IMR-90 (cell line): ENCODE measurements at regions not wholly inside any gene's neighbourhood (a gene's known extent, or its start where the extent isn't known, plus 50 kb on each side); places are given as distances from the start of the nearest gene placed in this dataset.

ENCODE experiments used
- ATAC-seq: fragments of 200-7000 bp; cut with Tn5 transposase; 2 replicates; pipeline ENCODE4 v1.9.1; 2020; ENCODE audit warnings: low read depth, mild to moderate bottlenecking, moderate library complexity
- BruUV-seq: library from RNA; stranded (reverse); fragments of 400-500 nt; replicated peaks from 2 replicates; lab custom pipeline; 2021; lab: Mats Ljungman, UMichigan
- CTCF ChIA-PET: fragments of 300-600 bp; formaldehyde crosslinking; extraction: SDS; loops from one replicate; lab custom pipeline; 2021; ENCODE audit warnings: antibody characterized with exemption; lab: Yijun Ruan, JAX
- POLR2A ChIA-PET: fragments of 300-600 bp; sonication (Branson Sonifier 250); formaldehyde crosslinking; loops from one replicate; lab custom pipeline; 2022; ENCODE audit warnings: antibody characterized with exemption; ENCODE audit not compliant: unreplicated experiment; lab: Charles Lee
- DNase-seq: peaks from one replicate; pipeline ENCODE4 v3.0.0; 2013
- H2AFZ ChIP-seq: replicated peaks from 2 replicates; pipeline ENCODE3; 2013; ENCODE audit warnings: low read length, mild to moderate bottlenecking; ENCODE audit not compliant: poor library complexity
- H2AK5ac ChIP-seq: 2 replicates; pipeline ENCODE4 v1.6.1; 2013; ENCODE audit warnings: low read depth, low read length, inconsistent platforms
- H2AK9ac ChIP-seq: replicated peaks from 2 replicates; pipeline ENCODE3; 2013; ENCODE audit warnings: mild to moderate bottlenecking, low read depth, low read length, moderate library complexity; ENCODE audit not compliant: poor library complexity
- H2BK120ac ChIP-seq: 2 replicates; pipeline ENCODE4 v1.6.1; 2013; ENCODE audit warnings: low read depth, low read length, inconsistent platforms
- H2BK15ac ChIP-seq: 3 replicates; pipeline ENCODE4 v1.6.1; 2013; ENCODE audit warnings: low read depth, low read length, inconsistent platforms
- H2BK20ac ChIP-seq: 2 replicates; pipeline ENCODE4 v1.6.1; 2013; ENCODE audit warnings: low read depth, mild to moderate bottlenecking, inconsistent platforms, low read length, moderate library complexity
- H2BK5ac ChIP-seq: 2 replicates; pipeline ENCODE4 v1.6.1; 2013; ENCODE audit warnings: mild to moderate bottlenecking, low read depth, low read length, inconsistent platforms; ENCODE audit not compliant: poor library complexity, severe bottlenecking
- H3K14ac ChIP-seq: replicated peaks from 2 replicates; pipeline ENCODE4 v1.6.1; 2013; ENCODE audit warnings: low read depth, low read length, inconsistent platforms
- H3K18ac ChIP-seq: 2 replicates; pipeline ENCODE4 v1.6.1; 2013; ENCODE audit warnings: low read depth, low read length, control low read depth
- H3K23ac ChIP-seq: 2 replicates; pipeline ENCODE4 v1.6.1; 2013; ENCODE audit warnings: low read depth, low read length, inconsistent platforms
- H3K27ac ChIP-seq: 2 replicates; pipeline ENCODE4 v1.5.1; 2013; ENCODE audit warnings: mild to moderate bottlenecking, control low read depth, low read length; ENCODE audit not compliant: insufficient read depth
- H3K27me3 ChIP-seq: 2 replicates; pipeline ENCODE4 v1.6.1; 2013; ENCODE audit warnings: low read length; ENCODE audit not compliant: control insufficient read depth, insufficient read depth
- H3K36me3 ChIP-seq: 2 replicates; pipeline ENCODE4 v1.6.1; 2013; ENCODE audit warnings: low read length, mixed read lengths; ENCODE audit not compliant: control insufficient read depth, insufficient read depth
- H3K4ac ChIP-seq: 2 replicates; pipeline ENCODE4 v1.6.1; 2013; ENCODE audit warnings: low read depth, low read length, inconsistent platforms
- H3K4me1 ChIP-seq: 2 replicates; pipeline ENCODE4 v1.6.1; 2013; ENCODE audit warnings: low read length, mixed read lengths; ENCODE audit not compliant: control insufficient read depth, insufficient read depth
- H3K4me2 ChIP-seq: 2 replicates; pipeline ENCODE4 v1.6.1; 2013; ENCODE audit warnings: low read depth, mild to moderate bottlenecking, control low read depth, low read length, moderate library complexity
- H3K4me3 ChIP-seq: 2 replicates; pipeline ENCODE4 v1.5.1; 2013; ENCODE audit warnings: low read depth, mild to moderate bottlenecking, control low read depth, low read length, moderate library complexity; ENCODE audit not compliant: insufficient read depth
- H3K56ac ChIP-seq: 2 replicates; pipeline ENCODE4 v1.6.1; 2013; ENCODE audit warnings: low read length, inconsistent platforms; ENCODE audit not compliant: insufficient read depth; ENCODE audit errors: extremely low read depth
- H3K79me1 ChIP-seq, 2 experiments: 2 replicates each; pipeline ENCODE4 v1.6.1; 2013; ENCODE audit warnings: low read length in 2 of 2, inconsistent platforms in 1 of 2, low read depth in 1 of 2
- H3K9ac ChIP-seq: 2 replicates; pipeline ENCODE4 v1.6.1; 2013; ENCODE audit warnings: low read depth, low read length, control low read depth
- H3K9me1 ChIP-seq: 2 replicates; pipeline ENCODE4 v1.6.1; 2013; ENCODE audit warnings: low read length, inconsistent platforms; ENCODE audit not compliant: insufficient read depth
- H3K9me3 ChIP-seq: 2 replicates; pipeline ENCODE4 v1.6.1; 2013; ENCODE audit warnings: low read length; ENCODE audit not compliant: control insufficient read depth, insufficient read depth
- H4K20me1 ChIP-seq: 2 replicates; pipeline ENCODE4 v1.6.1; 2013; ENCODE audit warnings: low read length, inconsistent platforms; ENCODE audit not compliant: insufficient read depth
- H4K5ac ChIP-seq: 2 replicates; pipeline ENCODE4 v1.6.1; 2013; ENCODE audit warnings: mild to moderate bottlenecking, low read depth, low read length, control low read depth
- H4K8ac ChIP-seq, 2 experiments: 2 replicates each; pipeline ENCODE4 v1.6.1; 2013; ENCODE audit warnings: low read depth in 2 of 2, low read length in 2 of 2, control low read depth in 1 of 2, inconsistent platforms in 1 of 2
- H4K91ac ChIP-seq: 2 replicates; pipeline ENCODE4 v1.6.1; 2013; ENCODE audit warnings: low read depth, low read length, inconsistent platforms; ENCODE audit not compliant: insufficient read depth
- BHLHE40 ChIP-seq: fragments of 150-350 bp; IDR thresholded peaks from 2 replicates; pipeline ENCODE4 v1.6.1; 2016; ENCODE audit warnings: mild to moderate bottlenecking, low read depth, low read length
- CEBPB ChIP-seq: IDR thresholded peaks from 2 replicates; pipeline ENCODE4 v1.6.1; 2012; ENCODE audit warnings: low read depth, low read length, improper control_type of control experiment
- CHD1 ChIP-seq: IDR thresholded peaks from 2 replicates; pipeline ENCODE4 v1.6.1; 2012; ENCODE audit warnings: low read depth, low read length, improper control_type of control experiment
- FOS ChIP-seq: fragments of 150-350 bp; IDR thresholded peaks from 2 replicates; pipeline ENCODE4 v1.6.1; 2016; ENCODE audit warnings: low read depth, low read length
- MAFK ChIP-seq: IDR thresholded peaks from 2 replicates; pipeline ENCODE4 v1.6.1; 2012; ENCODE audit warnings: low read depth, low read length, improper control_type of control experiment
- MAZ ChIP-seq: IDR thresholded peaks from 2 replicates; pipeline ENCODE4 v1.6.1; 2012; ENCODE audit warnings: low read depth, mild to moderate bottlenecking, low read length, improper control_type of control experiment, moderate library complexity, borderline replicate concordance
- RFX5 ChIP-seq: IDR thresholded peaks from 2 replicates; pipeline ENCODE4 v1.8.0; 2012; ENCODE audit warnings: low read depth, mild to moderate bottlenecking, low read length, moderate library complexity
- WGBS, 2 experiments: methylation state at CpG; one replicate each; pipeline versions ENCODE4 v1.1.5 to v1.1.7; 2013; ENCODE audit warnings: missing lambda C conversion rate in 2 of 2; ENCODE audit not compliant: insufficient read length in 1 of 2; ENCODE audit errors: extremely low coverage in 2 of 2; 5-methylcytosine and 5-hydroxymethylcytosine counted together
- dilution Hi-C: fragments of 300-500 bp; cut with HindIII; formaldehyde crosslinking; loops from one replicate; pipeline ENCODE4 v1.14.3; 2018; ENCODE audit warnings: low sequenced_read_pairs; ENCODE audit not compliant: unreplicated experiment
- in situ Hi-C: fragments of 300-500 bp; cut with MboI; formaldehyde crosslinking; loops from 3 replicates; pipeline ENCODE4 v1.14.3; 2019; ENCODE audit warnings: low sequenced_read_pairs, inconsistent platforms, mixed read lengths
- intact Hi-C: fragments of 100-400 bp; cut with micrococcal nuclease; formaldehyde crosslinking; loops from 2 replicates; pipeline ENCODE4 v1.10.0; 2022

DNA sequence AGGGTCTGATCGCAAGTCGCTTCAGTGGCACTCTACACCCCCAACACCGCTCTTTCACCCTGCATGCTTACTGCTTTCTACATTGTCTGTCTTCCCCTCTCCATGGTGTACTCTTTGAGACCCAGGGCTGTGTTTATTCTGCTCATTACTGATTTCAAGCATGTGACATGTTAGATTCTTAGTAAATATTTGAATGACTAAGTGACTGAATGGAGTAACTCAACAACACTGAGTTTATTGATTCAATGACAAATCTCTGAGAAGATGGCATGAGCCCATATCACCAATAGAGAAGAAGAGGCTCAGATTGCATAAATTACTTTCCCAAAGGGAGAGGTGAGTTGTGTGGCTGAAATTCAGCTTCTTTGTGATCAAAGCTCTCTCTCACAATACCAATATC lies 89.7 kb upstream of the OSMR start:
- in situ Hi-C loops (no loop called here), intact Hi-C loops (no loop called here), dilution Hi-C loops (no loop called here)
- H3K9ac ChIP-seq: no peak overlapping the region
- peaks cover 6% of the 10 kb centered on the region for H3K9me1 ChIP-seq
- H3K79me1 ChIP-seq: no peaks in the 10 kb centered on the region
- peaks cover 20% of the 10 kb centered on the region for H3K27me3 ChIP-seq
- H3K4ac ChIP-seq: peak overlapping the region; percentile 59
- H2BK5ac ChIP-seq: no peak overlapping the region
- peak overlapping the region; percentile 45; the same call in 2 of the 3 replicates for H2BK15ac ChIP-seq
- CTCF ChIA-PET: interaction anchor here (1.7 kb wide), 1 partner anchor 27 kb away, joined by 5 read pairs; no protein-coding TSS in a partner anchor
- H3K4me3 ChIP-seq: no peak overlapping the region
- DNase-seq (peak; percentile 33), ATAC-seq (peak; percentile 31)
- no peaks in the 10 kb centered on the region for H4K20me1 ChIP-seq
- WGBS, 2 experiments: no CpG with 5 or more reads among the region's 3 CpGs
- H4K91ac ChIP-seq: peak overlapping the region; percentile 76
- peak overlapping the region; percentile 28 for H2AK5ac ChIP-seq
- H3K9me3 ChIP-seq: no peaks in the 10 kb centered on the region
- no peaks in the 10 kb centered on the region for H3K36me3 ChIP-seq
- H3K14ac ChIP-seq: peak overlapping the region; percentile 1; the same call in 1 of the 2 replicates
- H4K8ac ChIP-seq: peak overlapping the region in 1 of 2 experiments; percentile 28; a peak in 2 of 4 replicates
- peak overlapping the region; percentile 44; the same call in 1 of the 2 replicates for H2BK120ac ChIP-seq
- TF ChIP-seq RFX5 (no peak), FOS (no peak), CEBPB (peak; percentile 23; the same call in 1 of the 2 replicates), MAFK (no peak), BHLHE40 (peak; percentile 46; the same call in 1 of the 2 replicates), MAZ (no peak), CHD1 (no peak)
- no peak overlapping the region for H2AK9ac ChIP-seq
- no peak overlapping the region for H3K4me2 ChIP-seq
- peak overlapping the region; percentile 32; the same call in 1 of the 2 replicates for H3K18ac ChIP-seq
- H2BK20ac ChIP-seq: peak overlapping the region; percentile 74
- POLR2A ChIA-PET: no interaction called here
- H3K27ac ChIP-seq: no peak overlapping the region
- no TSS peak for BruUV-seq
- H2AFZ ChIP-seq: no peak overlapping the region
- no peak overlapping the region for H3K23ac ChIP-seq
- no peak overlapping the region for H3K56ac ChIP-seq
- no peak overlapping the region for H4K5ac ChIP-seq
- H3K4me1 ChIP-seq: peaks cover 14% of the 10 kb centered on the region
